Prostate gland (tissue), 2 donors: ENCODE measurements at regions not wholly inside any gene's neighbourhood (a gene's known extent, or its start where the extent isn't known, plus 50 kb on each side); places are given as distances from the start of the nearest gene placed in this dataset.

Experiments
- POLR2AphosphoS5 ChIP-seq: sonication (generic); formaldehyde crosslinking; IDR thresholded peaks from one replicate; pipeline ENCODE4 v1.6.1; 2017; ENCODE audit warnings: antibody characterized with exemption
- TF ChIP-seq, protein P1 (sequence below), 4 experiments: fragments of 200-600 bp in 2 of 4; fragments of 450-650 bp in 2 of 4; sonication (generic) in 2 of 4; IDR thresholded peaks; 1 replicate in 3 of 4; 2 replicates in 1 of 4; pipeline ENCODE4 v1.5.1; 2016 to 2019; ENCODE audit warnings: antibody characterized with exemption in 4 of 4, mild to moderate bottlenecking in 2 of 4, moderate library complexity in 2 of 4

DNA sequence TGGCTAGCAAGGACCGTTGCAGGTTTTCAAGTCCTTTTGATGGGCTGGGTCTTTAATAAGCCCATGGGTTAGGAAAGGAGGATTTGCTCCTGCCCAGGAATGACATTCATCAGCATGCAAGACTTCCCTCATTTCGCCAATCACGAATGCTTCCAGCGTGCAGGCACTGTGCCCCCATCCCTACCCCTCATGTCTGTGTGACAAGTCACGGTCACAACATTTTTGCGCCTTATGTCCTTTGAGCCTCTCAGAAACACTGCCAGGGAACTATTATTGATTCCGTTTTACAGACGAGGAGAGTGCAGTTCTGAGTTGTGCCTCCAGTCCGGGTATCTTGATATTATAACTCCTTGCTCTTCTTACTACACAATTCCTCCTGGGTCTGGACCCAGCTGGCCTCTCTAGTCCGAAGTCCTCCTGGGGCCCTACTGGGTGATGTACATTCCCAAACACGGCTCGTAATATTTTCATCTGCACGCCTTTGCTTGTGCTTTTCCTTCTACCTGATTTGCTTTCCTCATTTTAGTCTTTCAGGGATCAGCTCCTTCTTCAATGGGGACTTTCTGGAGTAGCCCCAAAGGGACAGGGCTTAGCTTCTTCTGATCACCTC is 101.8 kb upstream of the MYCN start:
- TF ChIP-seq, protein P1, sequence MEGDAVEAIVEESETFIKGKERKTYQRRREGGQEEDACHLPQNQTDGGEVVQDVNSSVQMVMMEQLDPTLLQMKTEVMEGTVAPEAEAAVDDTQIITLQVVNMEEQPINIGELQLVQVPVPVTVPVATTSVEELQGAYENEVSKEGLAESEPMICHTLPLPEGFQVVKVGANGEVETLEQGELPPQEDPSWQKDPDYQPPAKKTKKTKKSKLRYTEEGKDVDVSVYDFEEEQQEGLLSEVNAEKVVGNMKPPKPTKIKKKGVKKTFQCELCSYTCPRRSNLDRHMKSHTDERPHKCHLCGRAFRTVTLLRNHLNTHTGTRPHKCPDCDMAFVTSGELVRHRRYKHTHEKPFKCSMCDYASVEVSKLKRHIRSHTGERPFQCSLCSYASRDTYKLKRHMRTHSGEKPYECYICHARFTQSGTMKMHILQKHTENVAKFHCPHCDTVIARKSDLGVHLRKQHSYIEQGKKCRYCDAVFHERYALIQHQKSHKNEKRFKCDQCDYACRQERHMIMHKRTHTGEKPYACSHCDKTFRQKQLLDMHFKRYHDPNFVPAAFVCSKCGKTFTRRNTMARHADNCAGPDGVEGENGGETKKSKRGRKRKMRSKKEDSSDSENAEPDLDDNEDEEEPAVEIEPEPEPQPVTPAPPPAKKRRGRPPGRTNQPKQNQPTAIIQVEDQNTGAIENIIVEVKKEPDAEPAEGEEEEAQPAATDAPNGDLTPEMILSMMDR (IDR thresholded peaks at IDR 0.05): no peak
- no peak for TF ChIP-seq POLR2AphosphoS5
